ENCODE measurements at regions not wholly inside any gene's neighbourhood (a gene's known extent, or its start where the extent isn't known, plus 50 kb on each side); places are given as distances from the start of the nearest gene placed in this dataset.

DNA sequence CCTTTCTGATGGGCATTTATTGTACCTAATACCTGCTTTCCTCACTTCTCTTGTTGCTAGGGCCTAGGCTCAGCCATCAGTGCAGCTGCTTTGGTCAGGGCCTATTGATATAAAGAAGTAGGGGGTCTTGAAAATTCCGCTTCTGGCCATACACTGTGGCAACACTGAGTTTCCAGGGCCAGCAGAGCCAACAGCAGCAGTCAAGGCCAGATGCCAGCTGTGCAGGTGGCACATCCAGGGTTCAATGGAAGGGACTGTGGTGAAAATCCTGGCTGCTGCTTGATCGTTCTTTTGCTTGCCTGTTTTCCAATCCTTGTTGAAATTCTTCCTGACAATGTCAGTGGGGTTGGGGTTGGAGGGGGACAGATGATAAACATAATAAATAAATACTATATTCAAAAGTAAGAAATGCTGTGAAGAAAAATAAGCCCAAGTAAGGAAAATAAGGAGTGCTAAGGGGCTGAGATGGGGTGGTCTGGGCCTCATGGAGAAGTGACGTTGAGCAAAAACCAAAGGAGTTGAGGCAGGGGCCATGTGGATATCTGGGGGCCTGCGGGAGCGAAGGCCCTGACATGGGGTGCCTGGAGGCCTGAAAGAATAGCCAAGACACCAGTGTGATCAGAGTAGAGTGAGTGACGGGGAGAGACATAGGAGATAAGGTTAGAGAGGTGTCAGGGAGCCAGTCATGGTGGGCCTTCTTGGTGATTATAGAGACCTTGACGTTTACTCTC is 91.0 kb upstream of the ALDH1B1 start:
- no peak overlapping the region for H4K5ac ChIP-seq (ENCODE audit: insufficient read length, low read depth, low read length)
- H3K27me3 ChIP-seq (replicated peaks in 1 of 4; ENCODE audit: control insufficient read depth in 3 of 4, extremely low read depth in 1 of 4, insufficient read depth in 3 of 4, low read length in 3 of 4): no peaks in the 10 kb centered on the region; a peak in 3 of 7 replicates
- H2BK120ac ChIP-seq (replicated peaks; ENCODE audit: low read depth, low read length): no peak overlapping the region
- no peak overlapping the region for H3K27ac ChIP-seq (ENCODE audit: low read depth, low read length)
- H2BK15ac ChIP-seq (ENCODE audit: low read length): no peak overlapping the region
- ChIA-PET CTCF (ENCODE audit: partially characterized antibody) (no interaction called here), POLR2A (ENCODE audit: partially characterized antibody) (no interaction called here)
- no peak overlapping the region for H4K8ac ChIP-seq (ENCODE audit: extremely low read depth, insufficient read depth, low read length)
- no peak overlapping the region for H2BK12ac ChIP-seq (ENCODE audit: low read depth, low read length)
- no peak overlapping the region for H3K23ac ChIP-seq (ENCODE audit: insufficient read length)
- H3K9ac ChIP-seq (replicated peaks in 1 of 4; ENCODE audit: extremely low read depth in 1 of 4, low read depth in 3 of 4, low read length in 3 of 4): no peak overlapping the region
- H3K4me2 ChIP-seq (ENCODE audit: insufficient read depth in 1 of 2, low read depth in 2 of 2, low read length in 2 of 2): no peak overlapping the region
- no peak overlapping the region for H3K4me3 ChIP-seq (ENCODE audit: extremely low read depth in 1 of 4, insufficient read depth in 2 of 4, low read depth in 3 of 4, low read length in 4 of 4)
- FAIRE-seq: no peak
- no peaks in the 10 kb centered on the region for H3K36me3 ChIP-seq (ENCODE audit: control insufficient read depth in 2 of 4, insufficient read depth in 4 of 4, low read length in 3 of 4)
- H2BK20ac ChIP-seq (ENCODE audit: low read length): no peak overlapping the region
- no peak overlapping the region for H3K56ac ChIP-seq (replicated peaks; ENCODE audit: insufficient read length, low read depth, low read length)
- H3K14ac ChIP-seq (ENCODE audit: insufficient read length): no peak overlapping the region
- no peaks in the 10 kb centered on the region for H3K4me1 ChIP-seq (replicated peaks in 1 of 4; ENCODE audit: control insufficient read depth in 3 of 4, insufficient read depth in 4 of 4, low read length in 3 of 4)
- H2BK5ac ChIP-seq (ENCODE audit: low read depth, low read length): no peak overlapping the region
- H3K23me2 ChIP-seq (ENCODE audit: low read depth, low read length): no peaks in the 10 kb centered on the region
- H3K79me2 ChIP-seq (ENCODE audit: control insufficient read depth in 1 of 2, insufficient read depth in 2 of 2, low read length in 2 of 2): no peaks in the 10 kb centered on the region
- no peaks in the 10 kb centered on the region for H3K79me1 ChIP-seq (ENCODE audit: low read depth, low read length)
- H3K18ac ChIP-seq (ENCODE audit: extremely low read depth, low read length): no peak overlapping the region
- no peak overlapping the region for H2AK5ac ChIP-seq (ENCODE audit: low read depth, low read length)
- H4K91ac ChIP-seq (replicated peaks; ENCODE audit: insufficient read length, low read length): no peak overlapping the region
- H4K20me1 ChIP-seq (replicated peaks in 1 of 2; ENCODE audit: control insufficient read depth in 1 of 2, insufficient read depth in 2 of 2, low read length in 2 of 2): no peaks in the 10 kb centered on the region
- peak in 1 of 2 experiments; percentile 14 for DNase-seq (ENCODE audit: low read depth in 1 of 2, low spot score in 2 of 2)
- no peaks in the 10 kb centered on the region for H3K9me3 ChIP-seq (ENCODE audit: insufficient read depth in 2 of 2, low read depth in 1 of 2, low read length in 1 of 2)
- H2AFZ ChIP-seq (ENCODE audit: low read length): no peak overlapping the region
- H3K4ac ChIP-seq (replicated peaks; ENCODE audit: insufficient read length, low read depth, low read length): no peak overlapping the region
- 93% methylated on average over 7 of the region's 7 CpGs; no CpG with 5 or more reads in 1 of the 2 experiments for WGBS, 2 experiments (ENCODE audit: extremely low coverage in 1 of 2, insufficient coverage in 1 of 2, insufficient read length in 1 of 2, insufficient replicate concordance in 2 of 2, low coverage in 1 of 2, low lambda C conversion rate in 2 of 2, missing lambda C conversion rate in 1 of 2)
- TF ChIP-seq KDM4A (IDR thresholded peaks at IDR 0.05; ENCODE audit: low read depth, low read length, severe bottlenecking) (no peak), JUN (IDR thresholded peaks at IDR 0.05; ENCODE audit: low read depth, low read length) (no peak), RXRA (IDR thresholded peaks at IDR 0.05; ENCODE audit: insufficient read depth, low read depth, low read length) (no peak), RBBP5 (IDR thresholded peaks at IDR 0.05; ENCODE audit: borderline replicate concordance, low read depth, low read length) (no peak), HDAC2 (IDR thresholded peaks at IDR 0.05; ENCODE audit: borderline replicate concordance in 1 of 2, low read depth in 2 of 2, low read length in 2 of 2) (no peak), RAD21 (IDR thresholded peaks at IDR 0.05 in 1 of 2, conservative IDR thresholded peaks at IDR 0.05 in 1 of 2; ENCODE audit: low read depth in 2 of 2, low read length in 2 of 2) (no peak), SAP30 (IDR thresholded peaks at IDR 0.05; ENCODE audit: insufficient read depth, insufficient replicate concordance, low read length) (no peak), SIRT6 (IDR thresholded peaks at IDR 0.05; ENCODE audit: low read length) (no peak), GTF2F1 (IDR thresholded peaks at IDR 0.05; ENCODE audit: borderline replicate concordance, low read depth, low read length) (no peak)
- TF ChIP-seq, protein P1, sequence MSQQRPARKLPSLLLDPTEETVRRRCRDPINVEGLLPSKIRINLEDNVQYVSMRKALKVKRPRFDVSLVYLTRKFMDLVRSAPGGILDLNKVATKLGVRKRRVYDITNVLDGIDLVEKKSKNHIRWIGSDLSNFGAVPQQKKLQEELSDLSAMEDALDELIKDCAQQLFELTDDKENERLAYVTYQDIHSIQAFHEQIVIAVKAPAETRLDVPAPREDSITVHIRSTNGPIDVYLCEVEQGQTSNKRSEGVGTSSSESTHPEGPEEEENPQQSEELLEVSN (IDR thresholded peaks at IDR 0.05): no peak
- TF ChIP-seq, protein P2, sequence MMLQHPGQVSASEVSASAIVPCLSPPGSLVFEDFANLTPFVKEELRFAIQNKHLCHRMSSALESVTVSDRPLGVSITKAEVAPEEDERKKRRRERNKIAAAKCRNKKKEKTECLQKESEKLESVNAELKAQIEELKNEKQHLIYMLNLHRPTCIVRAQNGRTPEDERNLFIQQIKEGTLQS (IDR thresholded peaks at IDR 0.05; ENCODE audit: insufficient read depth, low read depth, low read length): no peak

Data from H1 (cell line).